Karpas-422 (cell line): ENCODE measurements at regions not wholly inside any gene's neighbourhood (a gene's known extent, or its start where the extent isn't known, plus 50 kb on each side); places are given as distances from the start of the nearest gene placed in this dataset.

Source experiments
- DNase-seq: peaks from one replicate; pipeline ENCODE4 v3.0.0-alpha.2; 2015
- H2AFZ ChIP-seq: fragments of 200-600 bp; sonication (generic); 2 replicates; pipeline ENCODE4 v1.6.1; 2014; ENCODE audit warnings: antibody characterized with exemption, low read length, mixed read lengths
- H3K27ac ChIP-seq: fragments of 200-600 bp; sonication (generic); 2 replicates; pipeline ENCODE4 v1.5.1; 2014; ENCODE audit warnings: mild to moderate bottlenecking, low read length, moderate library complexity
- H3K27me3 ChIP-seq: fragments of 200-600 bp; sonication (generic); 2 replicates; pipeline ENCODE4 v1.6.1; 2014; ENCODE audit warnings: low read length, mixed read lengths
- H3K36me3 ChIP-seq: fragments of 200-600 bp; sonication (generic); 2 replicates; pipeline ENCODE4 v1.6.1; 2014; ENCODE audit warnings: low read length, mixed read lengths; ENCODE audit not compliant: insufficient read depth
- H3K4me1 ChIP-seq: fragments of 200-600 bp; sonication (generic); 2 replicates; pipeline ENCODE4 v1.6.1; 2014; ENCODE audit warnings: mild to moderate bottlenecking, low read length, mixed read lengths
- H3K4me2 ChIP-seq: fragments of 200-600 bp; sonication (generic); 2 replicates; pipeline ENCODE4 v1.6.1; 2014; ENCODE audit warnings: low read length, low read depth, mild to moderate bottlenecking; ENCODE audit not compliant: poor library complexity, severe bottlenecking
- H3K4me3 ChIP-seq: fragments of 200-600 bp; sonication (generic); 2 replicates; pipeline ENCODE4 v1.5.1; 2014; ENCODE audit warnings: mild to moderate bottlenecking, antibody characterized with exemption, low read length, mixed read lengths
- H3K79me2 ChIP-seq: fragments of 200-600 bp; sonication (generic); 2 replicates; pipeline ENCODE4 v1.6.1; 2014; ENCODE audit warnings: mild to moderate bottlenecking, low read length, mixed read lengths
- H3K9ac ChIP-seq: fragments of 200-600 bp; sonication (generic); 2 replicates; pipeline ENCODE4 v1.6.0; 2014; ENCODE audit warnings: low read length
- H3K9me2 ChIP-seq: fragments of 200-600 bp; sonication (generic), shearing (Covaris generic); replicated peaks from 2 replicates; pipeline ENCODE4 v1.6.0; 2014; ENCODE audit warnings: mild to moderate bottlenecking, low read length, moderate library complexity; ENCODE audit not compliant: insufficient read depth
- H3K9me3 ChIP-seq: fragments of 300-700, 200-600 bp; sonication (generic); 2 replicates; pipeline ENCODE4 v1.6.1; 2014; ENCODE audit warnings: low read length, mixed read lengths
- H4K20me1 ChIP-seq: fragments of 200-600 bp; sonication (generic); 2 replicates; pipeline ENCODE4 v1.6.1; 2014; ENCODE audit warnings: mild to moderate bottlenecking, antibody characterized with exemption, low read length, low read depth; ENCODE audit not compliant: insufficient read depth

- H2AFZ ChIP-seq, result no peak overlapping the region
- no peaks in the 10 kb centered on the region for H4K20me1 ChIP-seq
- DNase-seq, result no peak
- no peaks in the 10 kb centered on the region for H3K27me3 ChIP-seq
- no peak overlapping the region for H3K4me2 ChIP-seq
- peaks cover 17% of the 10 kb centered on the region for H3K4me1 ChIP-seq
- H3K9ac ChIP-seq, result no peak overlapping the region
- H3K4me3 ChIP-seq, result no peak overlapping the region
- no peaks in the 10 kb centered on the region for H3K9me2 ChIP-seq
- no peaks in the 10 kb centered on the region for H3K9me3 ChIP-seq
- no peak overlapping the region for H3K27ac ChIP-seq
- no peaks in the 10 kb centered on the region for H3K79me2 ChIP-seq
- no peaks in the 10 kb centered on the region for H3K36me3 ChIP-seq
These were observed 214.3 kb upstream of the NUDT4 start for GRCh38 chr12:93163260-93164036.

GRCh38 chr12:93164103-93164880, 213.4 kb upstream of the NUDT4 start:
- Histone ChIP-seq H4K20me1 (no peaks in the 10 kb centered on the region), H3K9me3 (no peaks in the 10 kb centered on the region), H3K4me3 (no peak overlapping the region), H3K36me3 (no peaks in the 10 kb centered on the region), H3K79me2 (no peaks in the 10 kb centered on the region), H3K9ac (no peak overlapping the region), H3K27me3 (no peaks in the 10 kb centered on the region), H2AFZ (no peak overlapping the region), H3K4me1 (peaks cover 17% of the 10 kb centered on the region), H3K4me2 (no peak overlapping the region), H3K9me2 (no peaks in the 10 kb centered on the region), H3K27ac (no peak overlapping the region)
- no peak for DNase-seq

GRCh38 chr12:93165384-93165932, 212.3 kb upstream of the NUDT4 start:
- Histone ChIP-seq H3K4me2 (no peak overlapping the region), H3K27ac (no peak overlapping the region), H3K4me3 (no peak overlapping the region), H3K9me2 (no peaks in the 10 kb centered on the region), H2AFZ (no peak overlapping the region), H3K27me3 (no peaks in the 10 kb centered on the region), H4K20me1 (no peaks in the 10 kb centered on the region), H3K9ac (no peak overlapping the region), H3K36me3 (no peaks in the 10 kb centered on the region), H3K4me1 (peaks cover 17% of the 10 kb centered on the region), H3K79me2 (no peaks in the 10 kb centered on the region), H3K9me3 (no peaks in the 10 kb centered on the region)
- DNase-seq, result no peak

GRCh38 chr12:93166541-93167307, 211.0 kb upstream of the NUDT4 start:
- H3K4me3 ChIP-seq, result no peak overlapping the region
- no peaks in the 10 kb centered on the region for H3K9me2 ChIP-seq
- H3K9me3 ChIP-seq, result no peaks in the 10 kb centered on the region
- H3K9ac ChIP-seq, result no peak overlapping the region
- H3K4me1 ChIP-seq, result peaks cover 17% of the 10 kb centered on the region
- no peaks in the 10 kb centered on the region for H3K79me2 ChIP-seq
- no peak overlapping the region for H3K4me2 ChIP-seq
- H3K36me3 ChIP-seq, result no peaks in the 10 kb centered on the region
- H4K20me1 ChIP-seq, result no peaks in the 10 kb centered on the region
- no peak overlapping the region for H3K27ac ChIP-seq
- no peak for DNase-seq
- H2AFZ ChIP-seq, result no peak overlapping the region
- H3K27me3 ChIP-seq, result no peaks in the 10 kb centered on the region

GRCh38 chr12:93167331-93167730, 210.4 kb upstream of the NUDT4 start:
- Histone ChIP-seq H2AFZ (no peak overlapping the region), H3K9ac (no peak overlapping the region), H3K4me3 (no peak overlapping the region), H3K27me3 (no peaks in the 10 kb centered on the region), H3K9me2 (no peaks in the 10 kb centered on the region), H3K4me2 (no peak overlapping the region), H3K4me1 (peaks cover 17% of the 10 kb centered on the region), H3K27ac (no peak overlapping the region), H3K9me3 (no peaks in the 10 kb centered on the region), H4K20me1 (no peaks in the 10 kb centered on the region), H3K36me3 (no peaks in the 10 kb centered on the region), H3K79me2 (no peaks in the 10 kb centered on the region)
- DNase-seq, result no peak

- H3K4me3 ChIP-seq, result no peak overlapping the region
- no peak for DNase-seq
- H3K9me3 ChIP-seq, result no peaks in the 10 kb centered on the region
- no peaks in the 10 kb centered on the region for H4K20me1 ChIP-seq
- no peaks in the 10 kb centered on the region for H3K79me2 ChIP-seq
- H3K9ac ChIP-seq, result no peak overlapping the region
- H3K9me2 ChIP-seq, result no peaks in the 10 kb centered on the region
- peaks cover 17% of the 10 kb centered on the region for H3K4me1 ChIP-seq
- peak overlapping the region; percentile 32 for H3K4me2 ChIP-seq
- no peaks in the 10 kb centered on the region for H3K27me3 ChIP-seq
- H2AFZ ChIP-seq, result no peak overlapping the region
- H3K27ac ChIP-seq, result no peak overlapping the region
- no peaks in the 10 kb centered on the region for H3K36me3 ChIP-seq
These were observed 209.8 kb upstream of the NUDT4 start for GRCh38 chr12:93167841-93168492.

GRCh38 chr12:93168751-93169150, 209.0 kb upstream of the NUDT4 start:
- Histone ChIP-seq H3K27ac (no peak overlapping the region), H4K20me1 (no peaks in the 10 kb centered on the region)

More at GRCh38 chr12:93168751-93169150, 209.0 kb upstream of the NUDT4 start:
- H3K79me2 ChIP-seq, result no peaks in the 10 kb centered on the region
- H3K27me3 ChIP-seq, result no peaks in the 10 kb centered on the region
- H3K4me3 ChIP-seq, result no peak overlapping the region
- H3K4me1 ChIP-seq, result peaks cover 17% of the 10 kb centered on the region
- no peak overlapping the region for H2AFZ ChIP-seq
- H3K9me3 ChIP-seq, result no peaks in the 10 kb centered on the region
- no peak for DNase-seq
- H3K9ac ChIP-seq, result no peak overlapping the region
- no peak overlapping the region for H3K4me2 ChIP-seq
- no peaks in the 10 kb centered on the region for H3K36me3 ChIP-seq
- no peaks in the 10 kb centered on the region for H3K9me2 ChIP-seq
